Endothelial cell (in vitro differentiated cells): ENCODE measurements at regions not wholly inside any gene's neighbourhood (a gene's known extent, or its start where the extent isn't known, plus 50 kb on each side); places are given as distances from the start of the nearest gene placed in this dataset.
A peak's percentile ranks its signal among the peaks of the same experiment; 100 is the strongest.
"Not testable (repeated sequence)": the region's sequence is repeated elsewhere in the genome, so short reads cannot be mapped to it uniquely, and the experiment has no call there.

Source experiments
- DNase-seq: peaks from one replicate; pipeline ENCODE4 v3.0.0; 2021; ENCODE audit warnings: low spot score
- H3K27ac Mint-ChIP-seq: one replicate; pipeline ENCODE4 v1.8.0; 2021; ENCODE audit warnings: mixed read lengths, inconsistent platforms; ENCODE audit not compliant: unreplicated experiment
- H3K27me3 Mint-ChIP-seq: one replicate; pipeline ENCODE4 v1.8.0; 2021; ENCODE audit warnings: mild to moderate bottlenecking, moderate library complexity, mixed read lengths, inconsistent platforms; ENCODE audit not compliant: unreplicated experiment
- H3K36me3 Mint-ChIP-seq: one replicate; pipeline ENCODE4 v1.8.0; 2021; ENCODE audit warnings: mild to moderate bottlenecking, low read depth, mixed read lengths, inconsistent platforms; ENCODE audit not compliant: unreplicated experiment
- H3K4me1 Mint-ChIP-seq: one replicate; pipeline ENCODE4 v1.8.0; 2021; ENCODE audit warnings: mild to moderate bottlenecking, mixed read lengths, inconsistent platforms; ENCODE audit not compliant: unreplicated experiment
- H3K4me3 Mint-ChIP-seq: one replicate; pipeline ENCODE4 v1.8.0; 2021; ENCODE audit warnings: mild to moderate bottlenecking, mixed read lengths, inconsistent platforms; ENCODE audit not compliant: unreplicated experiment
- H3K9me3 Mint-ChIP-seq: one replicate; pipeline ENCODE4 v1.8.0; 2021; ENCODE audit warnings: mixed read lengths, inconsistent platforms; ENCODE audit not compliant: unreplicated experiment
- TF ChIP-seq, protein P1 (sequence below): fragments of 200-600 bp; sonication (generic); IDR thresholded peaks from one replicate; pipeline ENCODE4 v1.5.0; 2021; ENCODE audit warnings: antibody characterized with exemption; ENCODE audit not compliant: unreplicated experiment

DNA sequence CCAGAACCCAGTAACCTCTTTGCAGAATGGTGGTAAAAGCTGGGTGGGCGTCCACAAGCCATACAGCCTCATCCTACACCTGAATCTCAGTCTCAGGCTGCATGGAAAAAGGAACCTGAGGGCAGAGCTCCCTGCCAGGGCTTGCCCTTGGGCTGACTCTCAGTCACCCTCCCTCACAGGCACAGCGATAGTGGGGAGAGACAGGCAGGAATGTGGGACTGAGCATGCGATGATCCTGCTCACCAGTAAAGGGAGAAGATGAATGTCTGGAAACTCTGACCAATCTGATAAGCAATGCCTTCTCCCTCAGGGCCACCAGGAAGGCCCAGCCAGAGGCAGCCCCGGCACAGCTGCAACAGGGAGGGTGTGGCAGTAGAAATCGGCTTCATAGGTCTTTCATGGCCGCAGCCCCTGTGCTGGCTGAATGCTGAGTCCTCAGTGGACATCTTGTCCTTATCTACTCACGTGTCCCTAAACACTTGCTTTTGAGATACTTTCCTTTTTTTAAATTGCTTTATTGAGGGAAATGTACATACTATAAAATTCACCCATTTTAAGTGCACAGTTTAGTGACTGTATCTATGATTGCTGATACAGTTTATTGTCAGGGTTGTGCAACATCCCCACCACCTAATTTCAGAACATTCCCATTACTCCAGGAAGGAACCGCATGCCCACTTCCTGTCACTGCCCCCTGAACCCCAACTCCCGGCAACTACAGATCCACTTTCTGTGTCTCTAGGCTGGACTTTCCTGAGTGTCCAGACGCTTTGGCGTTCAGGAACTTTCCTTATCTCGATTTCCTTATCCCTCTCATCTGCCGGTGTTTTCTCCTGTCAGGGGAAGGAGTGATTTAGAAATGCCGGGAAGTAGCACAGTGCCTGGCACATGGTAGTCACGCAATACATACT, 258.1 kb downstream of the PCNX1 start:
- TF ChIP-seq, protein P1, sequence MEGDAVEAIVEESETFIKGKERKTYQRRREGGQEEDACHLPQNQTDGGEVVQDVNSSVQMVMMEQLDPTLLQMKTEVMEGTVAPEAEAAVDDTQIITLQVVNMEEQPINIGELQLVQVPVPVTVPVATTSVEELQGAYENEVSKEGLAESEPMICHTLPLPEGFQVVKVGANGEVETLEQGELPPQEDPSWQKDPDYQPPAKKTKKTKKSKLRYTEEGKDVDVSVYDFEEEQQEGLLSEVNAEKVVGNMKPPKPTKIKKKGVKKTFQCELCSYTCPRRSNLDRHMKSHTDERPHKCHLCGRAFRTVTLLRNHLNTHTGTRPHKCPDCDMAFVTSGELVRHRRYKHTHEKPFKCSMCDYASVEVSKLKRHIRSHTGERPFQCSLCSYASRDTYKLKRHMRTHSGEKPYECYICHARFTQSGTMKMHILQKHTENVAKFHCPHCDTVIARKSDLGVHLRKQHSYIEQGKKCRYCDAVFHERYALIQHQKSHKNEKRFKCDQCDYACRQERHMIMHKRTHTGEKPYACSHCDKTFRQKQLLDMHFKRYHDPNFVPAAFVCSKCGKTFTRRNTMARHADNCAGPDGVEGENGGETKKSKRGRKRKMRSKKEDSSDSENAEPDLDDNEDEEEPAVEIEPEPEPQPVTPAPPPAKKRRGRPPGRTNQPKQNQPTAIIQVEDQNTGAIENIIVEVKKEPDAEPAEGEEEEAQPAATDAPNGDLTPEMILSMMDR, result no peak
- Mint-ChIP-seq H3K4me1 (peaks cover 10% of the 10 kb centered on the region), H3K36me3 (no peaks in the 10 kb centered on the region), H3K9me3 (no peaks in the 10 kb centered on the region), H3K27ac (no peak overlapping the region), H3K27me3 (peaks cover 5% of the 10 kb centered on the region), H3K4me3 (no peak overlapping the region)
- DNase-seq, result no peak

DNA sequence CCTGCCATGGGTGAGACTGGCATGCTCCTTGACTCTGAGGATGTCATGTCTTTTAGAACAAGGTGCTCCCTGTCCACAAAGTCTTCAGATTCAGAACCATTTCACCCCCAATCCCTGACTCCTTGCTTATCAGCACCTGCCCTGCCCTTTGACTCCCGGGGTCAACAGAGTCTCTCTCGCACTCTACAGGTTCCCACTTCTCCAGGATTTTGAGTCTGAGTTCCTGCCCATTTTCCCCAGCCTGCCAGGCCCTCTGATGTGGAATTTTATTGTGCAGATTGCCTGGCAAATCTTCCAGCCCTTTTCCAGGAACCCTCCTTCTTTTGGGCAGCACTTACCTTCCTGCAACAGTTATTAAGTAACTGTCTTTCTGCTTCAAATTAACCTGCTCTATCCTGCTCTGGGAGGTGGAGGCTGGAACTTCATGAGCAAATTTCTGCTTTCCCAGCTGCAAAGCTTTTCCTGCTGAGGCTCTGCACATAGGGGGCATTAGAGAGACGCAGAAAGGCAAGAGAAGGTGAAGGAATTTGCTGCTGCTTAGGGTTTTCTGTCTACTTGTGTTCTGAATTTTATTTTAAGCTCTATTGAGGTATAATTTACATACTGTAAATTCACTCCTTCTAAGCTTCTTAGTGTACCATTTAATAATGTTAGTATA, 259.1 kb downstream of the PCNX1 start:
- H3K27ac Mint-ChIP-seq, result peak overlapping the region; percentile 26
- TF ChIP-seq, protein P1, result peak; percentile 28
- no peaks in the 10 kb centered on the region for H3K36me3 Mint-ChIP-seq
- DNase-seq, result peak; percentile 55
- peaks cover 3% of the 10 kb centered on the region for H3K27me3 Mint-ChIP-seq
- H3K4me3 Mint-ChIP-seq, result no peak overlapping the region
- H3K9me3 Mint-ChIP-seq, result no peaks in the 10 kb centered on the region
- H3K4me1 Mint-ChIP-seq, result peaks cover 10% of the 10 kb centered on the region

DNA sequence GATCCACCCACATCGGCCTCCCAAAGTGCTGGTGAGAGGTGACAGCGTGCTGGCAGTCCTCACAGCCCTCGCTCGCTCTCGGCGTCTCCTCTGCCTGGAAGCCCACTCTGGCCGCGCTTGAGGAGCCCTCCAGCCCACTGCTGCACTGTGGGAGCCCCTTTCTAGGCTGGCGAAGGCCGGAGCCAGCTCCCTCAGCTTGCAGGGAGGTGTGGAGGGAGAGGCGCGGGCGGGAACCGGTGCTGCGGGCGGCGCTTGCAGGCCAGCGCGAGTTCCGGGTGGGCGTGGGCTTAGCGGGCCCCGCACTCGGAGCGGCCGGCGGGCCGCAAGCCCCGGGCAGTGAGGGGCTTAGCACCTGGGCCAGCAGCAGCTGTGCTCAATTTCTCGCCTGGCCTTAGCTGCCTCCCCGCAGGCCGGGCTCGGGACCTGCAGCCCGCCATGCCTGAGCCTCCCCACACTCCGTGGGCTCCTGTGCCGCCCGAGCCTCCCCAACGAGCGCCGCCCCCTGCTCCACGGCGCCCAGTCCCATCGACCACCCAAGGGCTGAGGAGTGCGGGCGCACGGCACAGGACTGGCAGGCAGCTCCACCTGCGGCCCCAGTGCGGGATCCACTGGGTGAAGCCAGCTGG, 260.2 kb downstream of the PCNX1 start:
- not testable (repeated sequence) for H3K4me3 Mint-ChIP-seq, DNase-seq, H3K9me3 Mint-ChIP-seq, H3K27me3 Mint-ChIP-seq, H3K36me3 Mint-ChIP-seq, H3K27ac Mint-ChIP-seq
- H3K4me1 Mint-ChIP-seq, result peaks cover 10% of the 10 kb centered on the region

DNA sequence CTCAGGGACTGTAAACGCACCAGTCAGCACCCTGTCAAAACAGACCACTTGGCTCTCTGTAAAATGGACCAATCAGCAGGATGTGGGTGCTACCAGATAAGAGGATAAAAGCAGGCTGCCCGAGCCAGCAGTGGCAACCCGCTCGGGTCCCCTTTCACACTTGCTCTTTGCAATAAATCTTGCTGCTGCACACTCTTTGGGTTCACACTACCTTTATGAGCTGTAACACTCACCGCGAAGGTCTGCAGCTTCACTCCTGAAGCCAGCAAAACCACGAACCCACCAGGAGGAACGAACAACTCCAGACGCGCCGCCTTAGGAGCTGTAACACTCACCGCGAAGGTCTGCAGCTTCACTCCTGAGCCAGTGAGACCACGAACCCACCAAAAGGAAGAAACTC, 260.9 kb downstream of the PCNX1 start:
- not testable (repeated sequence) for H3K9me3 Mint-ChIP-seq, H3K27ac Mint-ChIP-seq, H3K27me3 Mint-ChIP-seq, DNase-seq, H3K36me3 Mint-ChIP-seq, H3K4me3 Mint-ChIP-seq
- peaks cover 10% of the 10 kb centered on the region for H3K4me1 Mint-ChIP-seq

DNA sequence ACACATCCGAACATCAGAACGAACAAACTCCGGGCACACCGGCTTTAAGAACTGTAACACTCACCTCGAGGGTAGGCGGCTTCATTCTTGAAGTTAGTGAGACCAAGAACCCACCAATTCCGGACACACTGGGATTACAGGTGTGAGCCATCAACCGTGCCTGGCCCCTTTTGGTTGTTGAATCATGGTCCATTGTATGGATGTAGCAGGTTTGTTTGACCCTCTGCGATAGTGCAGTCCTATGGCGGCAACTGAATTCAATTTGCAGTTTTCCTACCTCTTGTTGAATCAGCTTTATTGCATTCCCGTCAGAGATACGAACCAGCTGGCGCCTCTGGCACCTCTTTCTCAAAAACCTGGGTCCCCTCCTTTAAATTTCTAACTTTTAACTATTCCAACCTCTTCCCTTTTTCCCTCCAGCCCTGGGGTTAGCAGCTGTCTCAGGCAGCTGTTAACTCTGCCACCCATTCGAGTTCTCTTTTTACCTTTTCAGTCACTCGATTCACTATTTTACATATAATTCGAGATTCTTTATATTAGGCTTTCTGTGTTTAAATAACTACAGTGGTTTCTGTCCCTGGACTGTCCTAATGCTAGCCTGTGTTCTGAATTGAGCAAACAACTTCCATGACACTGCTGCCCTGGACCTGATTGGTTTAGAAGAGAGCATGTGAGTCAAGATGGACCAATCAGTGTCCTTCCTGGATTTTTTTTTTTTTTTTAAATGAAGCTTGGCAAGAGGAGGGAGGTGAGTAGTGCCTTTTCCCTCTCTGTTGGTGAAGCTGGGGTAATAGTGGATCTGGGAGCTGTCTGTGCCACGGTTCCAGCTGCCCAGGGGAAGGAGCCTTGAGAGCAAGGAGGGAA, 261.5 kb downstream of the PCNX1 start:
- TF ChIP-seq, protein P1, result no peak
- Mint-ChIP-seq H3K36me3 (no peaks in the 10 kb centered on the region), H3K27ac (no peak overlapping the region), H3K4me3 (no peak overlapping the region), H3K27me3 (peaks cover 3% of the 10 kb centered on the region), H3K9me3 (no peaks in the 10 kb centered on the region), H3K4me1 (peaks cover 10% of the 10 kb centered on the region)
- no peak for DNase-seq
